Transverse colon (tissue), 3 donors: ENCODE measurements at regions not wholly inside any gene's neighbourhood (a gene's known extent, or its start where the extent isn't known, plus 50 kb on each side); places are given as distances from the start of the nearest gene placed in this dataset.
"Not testable (repeated sequence)": the region's sequence is repeated elsewhere in the genome, so short reads cannot be mapped to it uniquely, and the experiment has no call there.

ENCODE experiments used
- EP300 ChIP-seq: sonication (generic); formaldehyde crosslinking; IDR thresholded peaks from one replicate; pipeline ENCODE4 v1.6.1; 2017; ENCODE audit warnings: antibody characterized with exemption, low read depth
- POLR2A ChIP-seq: fragments of 450-650 bp; IDR thresholded peaks from one replicate; pipeline ENCODE4 v1.6.1; 2016; ENCODE audit warnings: antibody characterized with exemption, mild to moderate bottlenecking, moderate library complexity
- TF ChIP-seq, protein P1 (sequence below), 5 experiments: fragments of 200-600 bp in 3 of 5; fragments of 450-650 bp in 2 of 5; sonication (generic) in 3 of 5; IDR thresholded peaks; 1 replicate in 2 of 5; 2 replicates in 3 of 5; pipeline ENCODE4 v1.5.1; 2016 to 2017; ENCODE audit warnings: antibody characterized with exemption in 5 of 5, inconsistent platforms in 3 of 5, mild to moderate bottlenecking in 2 of 5, moderate library complexity in 1 of 5

GRCh38 chr11:107253661-107254060 lies 204.0 kb downstream of the CWF19L2 start:
- TF ChIP-seq, protein P1, sequence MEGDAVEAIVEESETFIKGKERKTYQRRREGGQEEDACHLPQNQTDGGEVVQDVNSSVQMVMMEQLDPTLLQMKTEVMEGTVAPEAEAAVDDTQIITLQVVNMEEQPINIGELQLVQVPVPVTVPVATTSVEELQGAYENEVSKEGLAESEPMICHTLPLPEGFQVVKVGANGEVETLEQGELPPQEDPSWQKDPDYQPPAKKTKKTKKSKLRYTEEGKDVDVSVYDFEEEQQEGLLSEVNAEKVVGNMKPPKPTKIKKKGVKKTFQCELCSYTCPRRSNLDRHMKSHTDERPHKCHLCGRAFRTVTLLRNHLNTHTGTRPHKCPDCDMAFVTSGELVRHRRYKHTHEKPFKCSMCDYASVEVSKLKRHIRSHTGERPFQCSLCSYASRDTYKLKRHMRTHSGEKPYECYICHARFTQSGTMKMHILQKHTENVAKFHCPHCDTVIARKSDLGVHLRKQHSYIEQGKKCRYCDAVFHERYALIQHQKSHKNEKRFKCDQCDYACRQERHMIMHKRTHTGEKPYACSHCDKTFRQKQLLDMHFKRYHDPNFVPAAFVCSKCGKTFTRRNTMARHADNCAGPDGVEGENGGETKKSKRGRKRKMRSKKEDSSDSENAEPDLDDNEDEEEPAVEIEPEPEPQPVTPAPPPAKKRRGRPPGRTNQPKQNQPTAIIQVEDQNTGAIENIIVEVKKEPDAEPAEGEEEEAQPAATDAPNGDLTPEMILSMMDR (IDR thresholded peaks at IDR 0.05) = not testable (repeated sequence)
- TF ChIP-seq EP300, POLR2A: not testable (repeated sequence)
